ENCODE measurements at regions not wholly inside any gene's neighbourhood (a gene's known extent, or its start where the extent isn't known, plus 50 kb on each side); places are given as distances from the start of the nearest gene placed in this dataset.

DNA sequence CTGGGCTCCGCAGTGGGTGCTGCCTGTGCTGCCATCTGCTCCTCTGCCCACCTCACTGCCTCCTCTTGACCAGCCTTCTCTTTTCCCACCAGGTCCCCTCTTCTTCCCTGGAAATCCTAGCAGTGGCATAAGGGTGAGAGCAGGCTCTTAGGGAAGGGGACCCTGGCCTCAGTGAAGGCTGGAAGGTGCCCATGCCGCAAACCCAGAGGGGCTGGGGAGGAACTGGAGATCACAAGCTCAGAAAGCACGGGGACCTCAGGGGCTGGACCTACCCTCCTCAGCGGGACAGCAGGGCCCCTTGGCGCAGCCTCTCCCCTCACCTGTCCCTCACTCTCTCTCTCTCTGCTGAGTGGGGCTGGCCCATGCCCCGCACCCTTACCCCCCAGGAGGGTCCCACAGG is 144.4 kb upstream of the IRX2 start:
- H3K27ac ChIP-seq (ENCODE audit: low read depth in 2 of 2, low read length in 1 of 2), result no peak overlapping the region
- no peak overlapping the region for H3K9ac ChIP-seq
- no peak overlapping the region for H3K4me2 ChIP-seq
- H4K20me1 ChIP-seq (ENCODE audit: insufficient read depth), result no peaks in the 10 kb centered on the region
- no peak overlapping the region for H3K4me3 ChIP-seq (ENCODE audit: low read depth in 2 of 2, low read length in 1 of 2)
- H3K79me2 ChIP-seq (ENCODE audit: insufficient read depth), result no peaks in the 10 kb centered on the region
- no peaks in the 10 kb centered on the region for H3F3A ChIP-seq (replicated peaks; ENCODE audit: insufficient read depth)
- H2AFZ ChIP-seq (ENCODE audit: low read depth), result no peak overlapping the region
- H3K27me3 ChIP-seq (ENCODE audit: insufficient read depth), result no peaks in the 10 kb centered on the region
- 8% methylated on average over 2 of the region's 6 CpGs for WGBS (ENCODE audit: low lambda C conversion rate)
- no peak for DNase-seq
- POLR2A ChIA-PET, result no interaction called here
- no peaks in the 10 kb centered on the region for H3K4me1 ChIP-seq (ENCODE audit: control insufficient read depth in 1 of 2, insufficient read depth in 2 of 2, low read depth in 1 of 2, low read length in 1 of 2)
- no peaks in the 10 kb centered on the region for H3K36me3 ChIP-seq (replicated peaks in 1 of 2; ENCODE audit: control insufficient read depth in 1 of 2, insufficient read depth in 2 of 2, low read length in 1 of 2)
- CTCF ChIA-PET, result no interaction called here
- no peak for TF ChIP-seq MXI1 (IDR thresholded peaks at IDR 0.05; ENCODE audit: low read depth, low read length)
- no peaks in the 10 kb centered on the region for H3K9me2 ChIP-seq
- H3K9me3 ChIP-seq, result no peaks in the 10 kb centered on the region

DNA sequence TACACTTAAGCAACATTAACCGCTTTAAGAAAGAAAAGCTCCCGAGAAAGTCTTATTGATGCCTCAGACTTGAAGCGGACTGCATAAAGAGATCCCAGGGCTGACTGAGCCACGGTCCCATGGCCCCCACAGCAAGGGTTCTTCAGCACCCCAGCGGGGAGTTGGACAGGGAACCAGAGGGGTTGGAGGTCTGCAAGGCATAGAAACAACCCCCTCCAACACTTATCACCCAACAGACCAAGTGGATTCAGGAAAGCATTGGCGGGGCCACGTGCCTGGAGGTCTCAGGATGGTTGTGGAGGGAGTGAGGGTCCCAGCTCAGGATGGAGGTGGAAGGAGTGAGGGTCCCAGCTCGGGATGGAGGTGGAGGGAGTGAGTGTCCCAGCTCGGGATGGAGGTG is 143.7 kb upstream of the IRX2 start:
- DNase-seq, result no peak
- WGBS (ENCODE audit: low lambda C conversion rate), result 3% methylated on average over 8 of the region's 9 CpGs
- Histone ChIP-seq H3K36me3 (replicated peaks in 1 of 2; ENCODE audit: control insufficient read depth in 1 of 2, insufficient read depth in 2 of 2, low read length in 1 of 2) (no peaks in the 10 kb centered on the region), H3K9ac (no peak overlapping the region), H3K4me2 (no peak overlapping the region), H3K4me1 (ENCODE audit: control insufficient read depth in 1 of 2, insufficient read depth in 2 of 2, low read depth in 1 of 2, low read length in 1 of 2) (no peaks in the 10 kb centered on the region), H2AFZ (ENCODE audit: low read depth) (no peak overlapping the region), H3K9me3 (no peaks in the 10 kb centered on the region), H3K4me3 (ENCODE audit: low read depth in 2 of 2, low read length in 1 of 2) (no peak overlapping the region), H3K27ac (ENCODE audit: low read depth in 2 of 2, low read length in 1 of 2) (no peak overlapping the region), H3K9me2 (no peaks in the 10 kb centered on the region), H3K79me2 (ENCODE audit: insufficient read depth) (no peaks in the 10 kb centered on the region), H3F3A (replicated peaks; ENCODE audit: insufficient read depth) (no peaks in the 10 kb centered on the region), H4K20me1 (ENCODE audit: insufficient read depth) (no peaks in the 10 kb centered on the region), H3K27me3 (ENCODE audit: insufficient read depth) (no peaks in the 10 kb centered on the region)
- ChIA-PET CTCF (no interaction called here), POLR2A (no interaction called here)
- TF ChIP-seq TAF1 (IDR thresholded peaks at IDR 0.05; ENCODE audit: borderline replicate concordance, low read depth, low read length), result no peak
- no peak for TF ChIP-seq GATA2 (CRISPR knock-in tag; IDR thresholded peaks at IDR 0.05)
- TF ChIP-seq TCF12 (IDR thresholded peaks at IDR 0.05), result no peak
- no peak for TF ChIP-seq EP300 (IDR thresholded peaks at IDR 0.05; ENCODE audit: borderline replicate concordance in 1 of 2, low read depth in 1 of 2, low read length in 1 of 2)
- TF ChIP-seq ELF1 (IDR thresholded peaks at IDR 0.05), result no peak
- TF ChIP-seq RCOR1 (IDR thresholded peaks at IDR 0.05; ENCODE audit: low read length), result no peak
- TF ChIP-seq MEF2A (IDR thresholded peaks at IDR 0.05; ENCODE audit: borderline replicate concordance, low read depth), result no peak
- TF ChIP-seq, protein P1, sequence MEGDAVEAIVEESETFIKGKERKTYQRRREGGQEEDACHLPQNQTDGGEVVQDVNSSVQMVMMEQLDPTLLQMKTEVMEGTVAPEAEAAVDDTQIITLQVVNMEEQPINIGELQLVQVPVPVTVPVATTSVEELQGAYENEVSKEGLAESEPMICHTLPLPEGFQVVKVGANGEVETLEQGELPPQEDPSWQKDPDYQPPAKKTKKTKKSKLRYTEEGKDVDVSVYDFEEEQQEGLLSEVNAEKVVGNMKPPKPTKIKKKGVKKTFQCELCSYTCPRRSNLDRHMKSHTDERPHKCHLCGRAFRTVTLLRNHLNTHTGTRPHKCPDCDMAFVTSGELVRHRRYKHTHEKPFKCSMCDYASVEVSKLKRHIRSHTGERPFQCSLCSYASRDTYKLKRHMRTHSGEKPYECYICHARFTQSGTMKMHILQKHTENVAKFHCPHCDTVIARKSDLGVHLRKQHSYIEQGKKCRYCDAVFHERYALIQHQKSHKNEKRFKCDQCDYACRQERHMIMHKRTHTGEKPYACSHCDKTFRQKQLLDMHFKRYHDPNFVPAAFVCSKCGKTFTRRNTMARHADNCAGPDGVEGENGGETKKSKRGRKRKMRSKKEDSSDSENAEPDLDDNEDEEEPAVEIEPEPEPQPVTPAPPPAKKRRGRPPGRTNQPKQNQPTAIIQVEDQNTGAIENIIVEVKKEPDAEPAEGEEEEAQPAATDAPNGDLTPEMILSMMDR (IDR thresholded peaks at IDR 0.05), result no peak
- TF ChIP-seq JUND (IDR thresholded peaks at IDR 0.05), result no peak
- no peak for TF ChIP-seq RFX5 (IDR thresholded peaks at IDR 0.05; ENCODE audit: low read length)
- TF ChIP-seq, protein P2, sequence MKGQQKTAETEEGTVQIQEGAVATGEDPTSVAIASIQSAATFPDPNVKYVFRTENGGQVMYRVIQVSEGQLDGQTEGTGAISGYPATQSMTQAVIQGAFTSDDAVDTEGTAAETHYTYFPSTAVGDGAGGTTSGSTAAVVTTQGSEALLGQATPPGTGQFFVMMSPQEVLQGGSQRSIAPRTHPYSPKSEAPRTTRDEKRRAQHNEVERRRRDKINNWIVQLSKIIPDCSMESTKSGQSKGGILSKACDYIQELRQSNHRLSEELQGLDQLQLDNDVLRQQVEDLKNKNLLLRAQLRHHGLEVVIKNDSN (IDR thresholded peaks at IDR 0.05; ENCODE audit: borderline replicate concordance, low read depth), result no peak
- no peak for TF ChIP-seq CHD2 (IDR thresholded peaks at IDR 0.05; ENCODE audit: low read length, partially characterized antibody)
- no peak for TF ChIP-seq EZH2phosphoT487 (IDR thresholded peaks at IDR 0.05; ENCODE audit: borderline replicate concordance, low read depth)
- TF ChIP-seq, protein P3, sequence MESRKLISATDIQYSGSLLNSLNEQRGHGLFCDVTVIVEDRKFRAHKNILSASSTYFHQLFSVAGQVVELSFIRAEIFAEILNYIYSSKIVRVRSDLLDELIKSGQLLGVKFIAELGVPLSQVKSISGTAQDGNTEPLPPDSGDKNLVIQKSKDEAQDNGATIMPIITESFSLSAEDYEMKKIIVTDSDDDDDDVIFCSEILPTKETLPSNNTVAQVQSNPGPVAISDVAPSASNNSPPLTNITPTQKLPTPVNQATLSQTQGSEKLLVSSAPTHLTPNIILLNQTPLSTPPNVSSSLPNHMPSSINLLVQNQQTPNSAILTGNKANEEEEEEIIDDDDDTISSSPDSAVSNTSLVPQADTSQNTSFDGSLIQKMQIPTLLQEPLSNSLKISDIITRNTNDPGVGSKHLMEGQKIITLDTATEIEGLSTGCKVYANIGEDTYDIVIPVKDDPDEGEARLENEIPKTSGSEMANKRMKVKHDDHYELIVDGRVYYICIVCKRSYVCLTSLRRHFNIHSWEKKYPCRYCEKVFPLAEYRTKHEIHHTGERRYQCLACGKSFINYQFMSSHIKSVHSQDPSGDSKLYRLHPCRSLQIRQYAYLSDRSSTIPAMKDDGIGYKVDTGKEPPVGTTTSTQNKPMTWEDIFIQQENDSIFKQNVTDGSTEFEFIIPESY (IDR thresholded peaks at IDR 0.05; ENCODE audit: borderline replicate concordance, low read depth), result no peak
- TF ChIP-seq SIN3A (IDR thresholded peaks at IDR 0.05; ENCODE audit: borderline replicate concordance, low read depth, low read length), result no peak
- no peak for TF ChIP-seq YY1 (IDR thresholded peaks at IDR 0.05; ENCODE audit: low read depth)
- no peak for TF ChIP-seq POLR2AphosphoS5 (IDR thresholded peaks at IDR 0.05; ENCODE audit: low read depth, low read length)
- TF ChIP-seq SMC3 (IDR thresholded peaks at IDR 0.05; ENCODE audit: low read depth, low read length), result no peak
- no peak for TF ChIP-seq FOSL2 (IDR thresholded peaks at IDR 0.05; ENCODE audit: borderline replicate concordance, low read depth)
